ENCODE measurements at regions not wholly inside any gene's neighbourhood (a gene's known extent, or its start where the extent isn't known, plus 50 kb on each side); places are given as distances from the start of the nearest gene placed in this dataset.
"Not testable (repeated sequence)": the region's sequence is repeated elsewhere in the genome, so short reads cannot be mapped to it uniquely, and the experiment has no call there.

DNA sequence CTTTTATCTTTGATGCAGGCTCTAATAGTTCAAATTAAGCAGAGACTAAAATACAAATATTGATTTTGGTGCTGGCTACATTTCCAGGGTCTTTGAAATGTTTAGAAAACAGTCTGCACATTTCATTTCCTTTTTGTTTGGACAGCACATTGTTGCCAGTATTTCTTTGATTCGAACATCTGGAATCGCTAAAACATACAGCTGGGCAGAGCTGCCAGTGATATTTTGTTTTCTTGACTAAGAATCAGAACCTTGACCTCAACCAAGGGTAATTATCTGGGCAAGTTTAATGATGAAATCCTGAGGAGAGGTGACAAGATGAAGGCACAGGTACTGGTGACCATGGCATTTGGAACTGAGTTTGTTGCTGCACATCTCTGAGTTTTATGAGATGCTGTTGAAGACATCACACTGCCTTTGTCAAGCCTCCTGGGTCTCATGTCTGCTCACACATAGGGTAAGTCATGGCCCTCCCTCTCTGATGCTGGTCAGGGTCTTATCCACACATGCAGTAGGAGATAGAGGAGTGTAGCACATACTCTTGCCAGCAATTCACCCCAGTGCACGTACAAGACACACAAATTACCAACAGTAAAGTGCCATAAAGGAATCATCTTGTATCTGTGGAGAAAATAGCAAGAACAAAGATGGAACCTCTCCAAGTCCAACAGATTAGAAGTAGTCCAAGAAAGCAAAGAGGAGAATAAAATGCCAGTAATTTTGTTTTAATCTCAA is 391.9 kb downstream of the RND3 start:
- no peak for DNase-seq

DNA sequence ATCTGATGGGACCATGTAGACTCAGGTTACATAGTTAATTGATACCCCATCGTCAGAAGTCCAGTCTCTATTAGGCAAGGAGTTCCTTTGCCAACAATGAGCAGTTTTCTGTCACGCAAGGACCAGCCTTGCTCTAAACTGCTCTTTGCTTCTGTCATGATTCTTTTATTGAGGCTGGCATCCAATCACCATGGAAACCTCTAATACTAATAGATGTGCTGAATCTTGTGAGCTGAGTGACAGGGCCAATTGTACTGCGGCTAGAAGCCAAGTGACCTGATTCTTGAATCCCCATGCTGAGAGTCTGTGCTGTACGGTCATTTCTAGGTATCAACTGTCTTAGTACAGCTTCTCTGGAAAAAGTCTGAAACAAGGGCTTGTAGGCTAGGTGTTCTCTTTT is 395.6 kb downstream of the RND3 start:
- no peak for DNase-seq

DNA sequence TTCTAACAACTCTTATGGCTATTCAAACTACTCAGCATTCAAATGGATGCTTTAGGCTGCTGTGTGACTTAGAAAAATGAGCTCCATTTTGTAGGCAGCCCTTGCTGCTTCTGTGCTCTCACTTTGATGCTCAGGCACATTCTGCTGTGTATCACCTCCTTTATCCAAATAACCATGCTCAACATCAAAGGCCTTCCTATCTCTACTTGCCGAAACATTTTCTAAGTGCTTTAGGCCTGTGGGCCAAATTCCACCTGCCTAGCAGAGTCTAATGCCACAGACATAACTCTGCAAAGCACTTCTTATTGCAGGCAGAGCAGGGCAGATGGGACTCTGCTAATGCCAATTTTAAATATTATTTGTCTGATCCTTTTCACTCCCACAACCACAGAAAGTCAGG is 397.4 kb downstream of the RND3 start:
- DNase-seq, result no peak

DNA sequence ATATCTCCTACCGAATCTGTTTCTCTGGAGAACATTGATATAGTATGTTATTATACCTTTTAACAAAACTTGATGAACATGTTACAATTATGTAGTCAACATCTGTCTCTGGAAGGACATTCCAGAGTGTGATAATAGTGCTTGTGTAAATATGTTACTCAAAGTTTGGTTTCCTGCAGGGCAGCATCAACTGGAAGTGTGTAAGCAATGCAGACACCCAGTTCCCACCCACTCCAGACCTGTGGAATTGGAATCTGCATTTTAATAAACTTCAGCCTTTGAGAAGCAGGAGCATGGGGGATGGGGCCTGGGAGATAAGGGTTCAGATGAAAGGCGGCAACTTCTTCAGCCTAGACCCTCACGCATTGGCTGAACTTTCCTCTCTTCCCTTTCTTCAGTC is 398.9 kb downstream of the RND3 start:
- no peak for DNase-seq

DNA sequence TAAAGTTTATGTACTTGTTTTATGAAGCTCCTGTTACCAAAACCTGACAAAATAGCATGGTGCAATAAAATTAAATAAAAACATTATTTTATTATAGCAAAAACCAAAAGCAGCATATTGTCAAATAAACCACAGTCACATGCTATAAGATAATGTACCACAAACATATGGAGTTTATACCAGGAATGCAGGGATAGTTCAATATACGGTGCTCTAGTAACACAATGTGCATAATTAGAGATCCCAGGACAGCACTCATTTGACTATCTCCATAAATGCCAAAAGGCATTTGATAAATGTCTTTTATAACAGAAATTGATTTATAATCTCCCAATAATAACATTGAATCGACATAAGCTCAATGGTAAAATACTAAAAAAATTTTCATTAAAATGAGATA is 402.0 kb downstream of the RND3 start:
- no peak for DNase-seq

DNA sequence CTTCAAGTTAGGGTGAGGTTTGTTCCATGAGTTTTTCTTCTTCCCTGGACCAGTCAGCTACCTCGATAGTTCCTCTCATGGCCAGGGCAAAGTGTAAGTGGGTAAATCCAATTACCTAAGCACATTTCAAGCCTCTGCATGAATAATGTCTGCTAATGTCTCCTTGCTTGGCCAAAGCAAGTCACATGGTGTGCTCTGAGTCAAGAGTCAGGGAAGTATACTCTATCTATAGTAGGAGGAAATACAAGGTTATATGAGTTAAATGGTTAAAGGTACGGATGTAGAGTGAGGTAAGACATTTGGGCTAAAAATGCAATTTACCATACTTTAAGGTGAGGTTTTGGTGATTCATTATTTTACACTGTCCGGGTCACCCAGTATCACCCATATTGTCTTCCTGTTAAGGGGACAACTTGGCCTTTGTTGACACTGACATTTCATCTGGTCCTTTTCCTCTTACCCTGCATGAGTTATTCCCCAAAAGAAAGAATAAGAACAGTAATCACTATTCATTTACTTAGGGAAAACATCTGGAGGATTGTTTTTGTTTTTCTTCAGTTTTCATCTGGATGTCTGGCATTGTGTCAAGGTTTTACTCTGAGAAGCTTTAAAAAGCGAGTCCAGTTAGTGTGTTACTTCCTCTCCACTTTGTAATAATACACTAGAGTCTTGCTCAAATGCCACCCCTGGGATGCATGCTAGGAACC is 405.5 kb downstream of the RND3 start:
- no peak for DNase-seq

DNA sequence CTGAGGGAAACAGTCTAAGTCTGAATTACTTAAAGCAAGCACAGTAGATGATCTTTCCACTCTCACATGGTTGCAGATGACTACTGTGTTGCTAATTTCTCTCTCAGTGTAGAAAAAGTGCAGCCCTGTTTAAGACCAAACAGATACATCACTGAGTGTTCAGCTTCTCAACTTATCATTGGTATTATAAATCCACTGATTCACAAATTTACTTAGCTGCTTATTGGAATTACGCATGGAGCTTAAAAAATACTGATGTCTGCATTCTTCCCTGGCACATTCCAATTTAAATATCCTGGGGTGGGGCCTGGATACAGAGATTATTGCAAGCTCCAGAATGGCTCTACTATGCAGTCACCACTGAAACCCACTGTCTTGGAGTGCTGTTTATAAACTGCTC is 411.2 kb downstream of the RND3 start:
- no peak for DNase-seq

DNA sequence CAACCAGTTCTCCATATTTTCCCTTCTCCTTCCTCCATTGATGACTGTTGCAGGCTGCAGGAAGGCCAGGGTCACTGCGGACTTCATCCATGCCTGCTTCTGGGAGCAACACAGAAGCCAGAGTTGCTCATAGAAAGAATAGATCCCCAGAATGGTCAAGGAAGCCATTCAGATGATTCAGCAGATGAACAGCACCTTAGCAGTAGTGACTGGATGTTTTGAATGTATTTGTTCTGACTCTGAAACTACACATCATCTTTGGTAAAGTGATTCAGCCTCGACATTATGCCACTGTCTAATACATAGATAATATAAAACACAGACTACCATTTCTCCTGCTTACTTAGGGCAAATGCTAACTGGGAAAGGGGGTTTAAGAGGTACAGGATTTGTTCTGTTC is 411.6 kb downstream of the RND3 start:
- DNase-seq, result no peak

DNA sequence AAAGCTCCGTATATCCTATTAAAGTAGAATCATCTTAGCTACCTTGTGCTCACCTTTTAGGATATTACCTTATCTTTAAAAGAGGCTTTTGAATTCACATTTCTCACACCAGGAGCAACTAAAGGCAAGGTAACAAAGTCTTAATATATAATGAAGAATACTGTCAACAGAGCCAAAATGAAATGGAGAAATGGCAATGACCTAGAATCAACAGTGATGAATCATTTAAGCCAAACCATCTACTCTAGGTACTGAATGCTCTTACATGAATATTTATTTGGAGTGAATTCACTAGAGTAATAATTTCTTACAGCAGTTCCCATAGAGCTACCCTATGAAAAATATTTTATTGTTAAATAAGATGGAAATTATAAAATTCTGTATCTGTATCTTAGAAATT is 421.0 kb downstream of the RND3 start:
- no peak for DNase-seq

DNA sequence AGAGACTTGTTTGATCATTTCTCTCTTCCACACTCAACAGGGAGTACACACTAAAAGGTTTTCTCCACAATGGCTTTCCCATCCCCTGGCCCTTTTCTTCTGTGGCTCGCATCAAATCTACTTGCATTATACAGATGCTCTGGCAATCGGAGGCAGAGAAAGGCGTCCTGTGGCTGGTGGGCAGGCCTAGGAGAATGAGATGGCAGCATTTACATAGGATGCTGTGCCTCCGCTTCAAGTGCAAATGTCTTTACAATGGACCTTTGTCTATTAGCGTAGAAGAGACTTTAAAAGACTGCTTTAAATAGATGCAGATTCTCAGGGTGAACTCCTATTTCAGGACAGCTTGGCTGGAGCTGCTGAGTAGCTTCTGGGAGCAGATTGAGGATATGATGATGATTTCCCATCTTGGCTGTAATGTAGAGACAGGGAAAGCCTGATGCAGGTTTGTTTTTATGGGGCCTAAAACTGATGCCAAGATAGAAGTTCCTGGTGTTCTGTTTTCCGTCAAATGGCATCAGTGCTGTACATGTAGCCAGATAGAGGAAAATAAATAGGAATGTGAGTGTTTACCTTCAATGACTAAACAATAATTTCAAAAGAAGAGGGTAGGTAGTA is 423.4 kb downstream of the RND3 start:
- no peak for DNase-seq

DNA sequence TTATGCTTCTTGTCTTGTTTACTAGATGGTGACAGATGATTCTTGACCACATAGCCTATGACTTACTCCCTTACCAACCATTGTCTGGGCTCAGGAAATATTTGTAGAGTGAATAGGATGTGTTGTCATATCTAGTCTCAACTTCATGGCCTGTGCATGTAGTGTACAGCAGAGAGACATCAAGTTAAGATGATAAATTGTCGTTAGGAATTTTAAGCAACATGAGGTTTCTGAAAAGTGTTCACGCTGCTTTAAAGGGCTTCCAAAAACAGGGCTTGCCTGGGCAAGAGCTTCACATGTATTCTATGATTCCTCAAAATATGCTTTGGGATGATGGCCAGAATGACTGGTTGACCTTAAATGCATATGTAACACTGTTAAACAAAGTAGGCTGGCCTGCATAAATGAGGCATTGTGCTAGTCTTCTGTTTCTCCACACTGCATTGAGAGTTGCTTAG is 424.0 kb downstream of the RND3 start:
- no peak for DNase-seq

DNA sequence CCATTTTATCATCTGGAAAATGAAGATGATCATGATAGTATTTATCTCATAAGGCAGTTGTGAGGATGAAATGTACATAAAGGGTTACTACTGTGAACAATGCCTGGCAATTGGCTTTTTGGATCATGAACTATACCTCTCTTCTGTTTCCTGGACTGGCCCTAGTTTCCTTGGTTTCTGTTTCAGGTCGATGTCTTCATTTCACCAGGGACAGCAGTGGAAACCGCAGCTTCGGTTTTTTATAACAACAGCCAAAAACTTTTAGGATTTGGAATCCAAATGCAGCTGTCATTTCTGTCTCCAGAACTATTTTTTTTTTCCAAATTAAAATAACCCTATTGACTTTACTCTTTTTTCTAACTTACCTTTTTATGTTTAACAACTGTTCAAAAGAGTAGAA is 425.1 kb downstream of the RND3 start:
- DNase-seq, result no peak

DNA sequence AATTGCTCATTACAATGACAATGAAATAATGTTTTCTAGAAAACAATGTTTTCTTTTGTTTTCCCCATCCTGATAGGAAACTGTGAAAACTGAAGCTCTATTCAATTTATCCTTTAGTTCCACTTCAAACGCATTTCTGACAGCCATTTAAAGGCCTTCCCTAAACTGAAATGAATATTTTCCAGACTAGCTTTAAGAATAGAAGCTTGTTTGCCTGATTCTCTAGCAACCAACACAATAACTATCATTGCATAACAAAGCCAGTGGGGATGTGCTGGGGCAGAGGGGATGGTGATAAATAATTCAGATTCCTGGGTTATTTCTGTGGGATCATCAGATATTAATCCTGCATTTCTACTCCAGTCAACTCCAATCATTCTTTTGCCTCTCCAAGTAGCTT is 427.1 kb downstream of the RND3 start:
- no peak for DNase-seq

DNA sequence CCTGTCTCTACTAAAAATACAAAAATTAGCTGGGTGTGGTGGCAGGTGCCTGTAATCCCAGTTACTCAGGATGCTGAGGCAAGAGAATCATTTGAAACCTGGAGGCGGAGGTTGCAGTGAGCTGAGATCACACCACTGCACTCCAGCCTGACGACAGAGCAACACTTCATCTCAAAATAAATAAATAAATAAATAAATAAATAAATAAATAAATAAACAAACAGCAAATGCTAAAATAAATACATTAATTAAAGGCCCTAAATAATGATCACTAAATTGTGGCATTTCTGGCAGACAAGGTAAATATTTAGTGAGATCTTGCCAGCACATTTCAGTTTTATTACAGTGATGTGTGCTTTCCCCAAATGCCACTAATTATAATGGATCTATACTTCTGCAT is 427.8 kb downstream of the RND3 start:
- not testable (repeated sequence) for DNase-seq

DNA sequence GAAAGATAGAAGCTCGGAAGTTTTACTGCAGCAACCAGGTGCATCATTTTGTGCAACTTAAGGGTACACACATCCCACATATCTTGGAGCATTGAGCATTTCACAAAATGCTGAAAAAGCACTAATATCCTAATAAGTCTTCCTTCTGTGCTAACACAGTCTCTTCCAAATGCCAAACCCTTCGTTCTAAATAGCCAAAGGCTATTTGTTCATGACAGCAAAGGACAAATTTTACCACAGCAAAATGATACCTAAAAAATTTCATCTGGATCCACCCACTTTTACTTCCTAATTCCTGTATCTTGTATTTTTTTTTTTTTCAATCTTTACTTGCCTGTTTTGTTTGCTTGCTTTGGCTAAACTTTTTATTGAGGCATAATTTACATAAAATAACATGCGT is 435.0 kb downstream of the RND3 start:
- DNase-seq, result no peak

DNA sequence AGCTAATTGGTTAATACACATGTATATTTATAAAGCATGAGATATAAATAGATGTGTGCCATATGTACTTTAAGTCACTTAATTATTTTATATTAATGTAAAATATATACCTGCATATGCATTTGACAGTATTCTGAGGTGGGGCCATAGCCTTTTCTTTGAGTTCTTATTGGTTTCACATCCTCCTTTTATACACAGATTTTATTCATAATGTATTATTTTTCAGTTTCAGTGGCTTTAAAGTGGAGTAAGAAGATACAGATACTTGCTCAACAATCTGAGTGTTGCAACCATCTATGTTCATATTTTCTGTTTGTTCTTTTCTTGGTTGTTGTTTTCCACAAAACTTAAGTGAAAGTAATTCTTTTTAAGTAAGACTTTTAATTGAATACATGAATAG is 436.5 kb downstream of the RND3 start:
- DNase-seq, result no peak

DNA sequence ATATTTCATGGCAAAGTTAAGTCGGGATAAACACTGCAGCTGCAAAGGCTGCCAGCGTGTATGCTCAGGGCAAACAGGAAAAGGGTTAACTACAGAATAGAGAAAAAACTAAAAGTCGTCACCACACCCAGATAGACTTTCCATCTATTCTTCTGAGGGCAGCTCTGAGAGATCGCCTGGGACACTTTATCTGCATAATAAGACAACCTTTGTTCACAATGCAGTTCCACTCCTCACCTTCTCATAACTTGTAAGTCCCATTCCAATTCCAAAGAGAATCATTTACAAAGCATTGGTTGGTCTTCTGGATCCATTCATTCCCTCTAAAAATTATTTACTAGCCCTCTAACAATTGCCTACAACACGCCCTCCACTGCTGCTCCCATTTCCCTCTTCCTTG is 437.4 kb downstream of the RND3 start:
- no peak for DNase-seq

DNA sequence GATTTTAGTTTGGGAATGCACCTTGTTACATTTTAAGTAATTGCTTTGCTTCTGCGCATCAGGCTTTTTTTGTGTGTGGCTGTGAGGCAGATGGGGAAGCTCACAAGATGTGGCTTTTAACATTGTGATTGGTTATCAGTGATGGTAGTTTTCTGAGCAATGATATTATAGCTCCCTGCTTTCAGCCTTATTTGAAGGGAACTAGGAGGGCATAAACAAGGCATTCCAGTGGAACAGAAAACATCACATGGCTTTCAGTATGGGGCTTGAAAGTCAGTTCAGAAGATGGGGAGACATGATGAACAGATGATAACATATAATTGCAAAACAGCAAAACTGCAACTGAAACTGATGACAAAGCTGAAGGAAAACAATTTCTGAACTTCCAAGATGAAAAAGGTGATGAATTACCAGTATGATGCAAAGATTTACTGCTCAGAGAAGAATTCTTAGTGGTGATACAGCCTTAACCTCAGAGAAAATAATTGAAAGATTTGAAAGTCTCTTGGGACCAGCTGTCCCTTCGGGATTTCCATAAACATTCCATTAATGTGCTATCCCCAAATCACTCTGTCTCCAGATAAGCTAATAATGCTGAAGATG is 439.7 kb downstream of the RND3 start:
- no peak for DNase-seq

DNA sequence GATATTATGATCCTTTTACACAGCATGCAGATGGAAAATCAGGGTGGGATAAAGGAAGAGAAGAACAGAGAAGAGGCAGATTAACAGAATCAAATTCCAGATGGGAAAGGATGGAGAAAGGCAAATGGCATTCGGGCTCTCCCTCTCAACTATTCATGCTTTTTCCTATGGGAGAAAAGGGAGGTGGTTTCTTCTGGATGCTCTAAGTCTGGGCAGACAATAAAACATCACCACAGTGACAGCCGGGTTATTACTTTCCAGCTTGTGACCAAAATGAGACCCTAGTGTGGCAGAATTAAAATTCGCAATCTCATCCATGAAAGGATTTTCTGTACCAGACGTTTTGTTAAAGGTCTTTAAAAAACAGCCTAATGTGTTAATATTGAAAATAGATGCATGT is 440.7 kb downstream of the RND3 start:
- no peak for DNase-seq

DNA sequence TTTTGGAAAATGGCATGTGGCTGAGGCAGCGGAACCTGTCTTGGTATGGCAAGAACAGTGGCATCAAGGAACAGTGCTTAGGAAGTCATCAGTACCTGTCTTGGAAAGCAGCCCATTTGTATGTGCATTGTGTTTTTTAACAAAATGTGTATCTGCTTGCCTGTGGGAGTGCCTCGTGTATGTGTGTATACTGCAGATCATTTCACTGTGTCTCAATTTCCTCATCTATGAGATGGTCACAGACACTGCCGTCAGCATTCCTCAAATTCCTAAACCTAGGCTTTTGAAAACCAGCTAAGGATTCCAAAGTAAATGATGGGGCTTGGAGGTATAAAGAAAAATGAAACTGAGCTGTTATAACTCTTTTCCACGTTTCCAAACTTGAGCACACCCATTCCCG is 441.3 kb downstream of the RND3 start:
- DNase-seq, result no peak

DNA sequence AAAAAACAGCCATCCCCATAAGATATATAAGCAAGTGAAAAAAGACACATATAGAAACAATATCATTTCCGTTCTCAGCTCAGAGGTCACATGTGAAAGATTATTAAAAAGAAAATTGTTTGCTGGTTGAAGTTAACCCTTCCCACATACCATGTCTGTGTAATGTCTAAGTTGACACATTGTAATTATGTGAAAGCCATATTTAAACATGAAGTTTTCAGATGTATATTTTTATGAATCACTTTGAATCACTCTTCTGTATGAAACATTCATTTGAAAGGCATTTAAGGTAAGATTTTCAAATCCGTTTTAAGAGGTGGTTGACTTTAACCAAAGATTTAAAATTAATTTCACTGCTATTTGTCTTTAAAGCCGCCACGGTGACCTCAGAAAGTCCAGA is 441.9 kb downstream of the RND3 start:
- DNase-seq, result no peak

DNA sequence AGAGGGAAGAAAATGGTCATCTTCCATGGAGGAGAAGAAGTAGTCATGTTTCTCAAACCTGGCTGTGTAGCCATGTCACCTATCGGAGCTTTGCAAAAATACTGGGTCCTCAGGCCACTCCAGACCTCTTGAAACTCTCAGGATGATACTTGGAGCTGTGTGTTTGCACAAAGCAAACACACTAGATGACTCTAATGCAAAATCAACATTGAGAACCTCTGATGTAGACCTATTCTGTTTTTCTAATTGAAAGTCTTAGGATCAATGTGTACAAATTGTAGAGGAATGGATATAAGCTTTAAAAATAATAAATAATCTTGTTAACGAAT is 444.3 kb downstream of the RND3 start:
- DNase-seq, result no peak

DNA sequence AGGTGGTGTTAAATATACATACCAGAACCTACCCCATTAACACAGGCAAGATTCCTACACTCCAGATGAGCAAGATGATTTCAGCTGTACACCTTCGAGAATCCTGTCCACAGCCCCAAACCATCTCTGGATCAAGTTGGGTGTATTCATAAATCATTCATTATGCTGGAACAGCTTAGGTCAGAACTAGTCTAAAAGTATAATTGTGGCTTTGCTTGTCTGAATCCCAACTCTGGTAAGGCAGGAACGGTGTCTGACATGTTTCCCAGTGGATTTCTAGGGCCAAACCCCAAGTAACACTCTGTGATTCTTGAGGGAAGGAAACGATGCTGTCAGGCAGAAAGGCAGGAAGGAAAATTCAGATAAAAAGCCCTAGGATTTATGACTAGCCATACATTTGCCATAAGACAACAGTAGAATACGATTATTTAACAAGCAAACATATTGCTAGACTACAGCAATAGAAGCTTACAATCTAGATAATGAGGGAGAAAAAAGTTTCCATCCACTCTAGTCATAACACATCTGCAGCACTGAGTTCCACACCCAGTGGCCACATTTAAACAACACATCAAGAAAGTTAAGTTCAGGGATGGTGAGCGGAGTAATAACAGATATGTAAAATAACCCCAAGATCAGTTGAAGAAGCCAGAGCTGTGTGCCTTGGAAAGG is 444.8 kb downstream of the RND3 start:
- no peak for DNase-seq
